GM19467 (cell line): ENCODE measurements at regions not wholly inside any gene's neighbourhood (a gene's known extent, or its start where the extent isn't known, plus 50 kb on each side); places are given as distances from the start of the nearest gene placed in this dataset.

Experiments
- ATAC-seq: cut with Tn5 transposase; IDR thresholded peaks from one replicate; pipeline ENCODE4 v1.9.1; 2021; ENCODE audit warnings: mild to moderate bottlenecking, moderate library complexity; ENCODE audit not compliant: unreplicated experiment

- no peak for ATAC-seq
These were observed 79.7 kb upstream of the CES5A start for GRCh38 chr16:55954906-55955305.

GRCh38 chr16:55949518-55949917 lies 74.3 kb upstream of the CES5A start:
- no peak for ATAC-seq

GRCh38 chr16:55948230-55948629 lies 73.1 kb upstream of the CES5A start:
- no peak for ATAC-seq

GRCh38 chr16:55947366-55947765 lies 72.2 kb upstream of the CES5A start:
- ATAC-seq: no peak

- no peak for ATAC-seq
These were observed 69.2 kb upstream of the CES5A start for GRCh38 chr16:55944377-55944802.

GRCh38 chr16:55943267-55943666 lies 68.1 kb upstream of the CES5A start:
- ATAC-seq: no peak

GRCh38 chr16:55942821-55943220 lies 67.6 kb upstream of the CES5A start:
- no peak for ATAC-seq

- ATAC-seq: no peak
These were observed 66.4 kb upstream of the CES5A start for GRCh38 chr16:55941552-55941951.

GRCh38 chr16:55938126-55938525 lies 63.0 kb upstream of the CES5A start:
- ATAC-seq: no peak

GRCh38 chr16:55933038-55933437 lies 57.9 kb upstream of the CES5A start:
- no peak for ATAC-seq

- no peak for ATAC-seq
These were observed 54.9 kb upstream of the CES5A start for GRCh38 chr16:55930036-55930435.

GRCh38 chr16:55929181-55929580 lies 54.0 kb upstream of the CES5A start:
- ATAC-seq: no peak

GRCh38 chr16:55925242-55925641 lies 50.1 kb upstream of the CES5A start:
- no peak for ATAC-seq
